GM04504 (cell line): ENCODE measurements at regions not wholly inside any gene's neighbourhood (a gene's known extent, or its start where the extent isn't known, plus 50 kb on each side); places are given as distances from the start of the nearest gene placed in this dataset.

ENCODE experiments used
- DNase-seq: peaks from one replicate; pipeline ENCODE4 v3.0.0-alpha.2; 2012; ENCODE audit warnings: low read depth

DNA sequence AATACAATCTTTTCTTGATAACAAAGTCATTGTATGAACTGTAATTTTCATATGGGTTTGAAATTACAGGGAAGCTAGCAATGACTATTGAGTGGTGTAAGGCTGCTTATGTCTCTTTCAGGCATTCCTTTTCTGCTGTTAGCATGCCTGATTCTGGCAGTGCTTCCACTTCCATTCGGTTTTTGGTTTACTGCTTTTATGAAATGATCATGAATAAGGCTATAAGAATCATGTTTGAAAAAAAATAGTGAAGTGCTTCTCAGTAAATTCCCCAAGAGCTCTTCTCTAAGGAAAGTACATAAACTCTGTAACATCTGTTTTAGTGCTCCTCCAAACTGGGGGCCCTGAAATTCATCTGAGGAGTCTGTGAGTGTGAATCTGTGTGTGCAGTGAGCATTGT lies 434.0 kb upstream of the RGS6 start:
- DNase-seq, result peak; percentile 52

DNA sequence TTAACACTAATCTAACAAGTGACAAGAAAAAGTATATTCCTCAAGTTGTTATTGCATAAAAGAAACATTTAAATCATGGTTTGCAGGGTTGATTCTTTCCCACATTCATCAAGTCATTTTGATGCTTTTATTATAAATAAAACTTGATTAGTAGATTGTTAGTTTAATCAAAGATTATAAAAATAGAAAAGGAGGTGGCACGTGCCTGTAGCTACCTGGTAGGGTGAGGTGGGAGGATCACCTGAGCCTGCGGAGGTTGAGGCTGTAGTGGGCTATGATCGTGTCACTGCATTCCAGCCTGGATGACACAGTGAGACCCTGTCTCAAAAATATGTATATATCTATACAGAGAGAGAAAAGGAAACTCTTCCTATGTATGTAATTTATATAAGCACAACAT lies 433.2 kb upstream of the RGS6 start:
- no peak for DNase-seq

DNA sequence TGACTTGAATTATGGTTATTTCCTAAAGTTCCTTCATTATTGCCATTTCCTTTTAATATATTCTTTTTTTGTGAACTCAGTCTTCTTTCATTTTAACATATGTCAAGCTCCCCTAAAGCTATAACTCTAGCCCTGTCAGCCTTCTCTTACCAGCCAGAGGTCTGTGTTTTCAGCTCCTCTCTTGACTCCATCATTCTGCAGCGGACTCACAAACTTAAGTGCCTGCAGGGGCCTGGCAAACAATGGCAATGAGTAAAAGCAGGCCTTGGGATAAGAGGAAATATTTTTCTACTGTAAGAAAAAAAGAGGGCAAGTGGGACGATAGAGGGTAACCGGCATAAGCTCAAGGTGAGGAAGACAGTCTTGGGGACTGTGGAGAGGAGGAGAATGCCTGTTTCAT lies 424.5 kb upstream of the RGS6 start:
- no peak for DNase-seq

GRCh38 chr14:71508901-71509300 lies 423.3 kb upstream of the RGS6 start:
- DNase-seq, result no peak

- no peak for DNase-seq
Measured at GRCh38 chr14:71511152-71511551, 421.1 kb upstream of the RGS6 start.

- DNase-seq, result no peak
Measured at GRCh38 chr14:71514941-71515919, 417.0 kb upstream of the RGS6 start.

- no peak for DNase-seq
Measured at GRCh38 chr14:71521238-71522135, 410.7 kb upstream of the RGS6 start.

DNA sequence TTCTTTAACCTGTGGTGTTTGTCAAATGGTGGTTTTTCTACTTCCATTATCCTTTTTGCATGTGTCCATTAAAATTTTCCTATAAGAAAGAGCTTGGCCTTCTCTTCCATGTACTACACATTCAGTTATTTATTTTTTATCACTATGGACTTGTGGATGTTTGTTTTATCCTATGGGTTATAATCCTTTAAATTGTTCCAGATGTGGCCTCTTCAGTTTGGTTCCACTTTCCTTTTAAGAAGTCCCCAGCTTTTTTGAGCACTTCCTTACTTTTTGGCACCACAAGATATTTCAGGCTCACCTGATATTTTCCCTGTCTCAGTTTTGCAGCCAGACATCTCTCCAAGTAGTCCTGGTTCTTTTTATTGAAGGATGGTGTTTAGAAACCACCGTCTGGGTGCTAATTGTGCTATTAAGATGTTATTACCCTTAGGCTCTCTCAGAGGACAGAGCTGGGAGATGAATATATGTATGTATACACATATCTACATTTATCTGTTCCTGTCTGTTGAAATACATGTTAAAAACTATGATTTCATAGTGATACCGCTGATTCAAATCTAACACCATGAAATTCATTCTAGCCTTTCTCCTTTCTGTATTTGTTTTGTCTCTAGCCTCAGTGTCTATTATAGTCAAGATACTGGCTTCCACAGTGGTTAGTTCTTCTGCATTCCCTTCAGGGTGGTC lies 408.5 kb upstream of the RGS6 start:
- DNase-seq, result no peak

GRCh38 chr14:71524320-71524982 lies 407.8 kb upstream of the RGS6 start:
- DNase-seq, result no peak

DNA sequence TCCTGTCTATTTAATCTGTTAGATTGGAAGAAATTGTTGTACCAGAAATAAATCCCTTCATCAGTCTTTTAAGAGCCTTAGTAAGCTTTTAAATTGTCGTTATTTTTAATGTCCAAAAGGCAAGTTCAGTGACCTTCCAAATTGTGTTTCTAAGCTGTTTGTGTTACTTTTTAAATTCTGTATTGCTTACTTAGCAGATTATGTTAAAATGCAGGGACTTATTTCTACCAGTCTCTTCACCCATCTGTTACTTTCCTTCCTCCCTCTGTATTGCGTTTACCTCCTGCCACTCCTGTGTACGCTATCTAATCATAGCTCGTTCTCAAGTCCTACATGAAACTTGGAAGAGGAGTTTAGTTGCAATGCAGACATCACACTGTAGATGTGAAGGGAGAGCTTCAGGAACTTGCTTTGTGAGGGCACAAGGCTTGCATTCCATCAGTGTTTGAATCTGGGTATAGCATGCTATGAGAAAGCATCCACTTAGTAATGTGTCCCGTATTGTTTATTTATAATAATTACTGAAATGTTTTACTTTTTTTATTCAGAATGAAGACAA lies 406.5 kb upstream of the RGS6 start:
- DNase-seq, result no peak

DNA sequence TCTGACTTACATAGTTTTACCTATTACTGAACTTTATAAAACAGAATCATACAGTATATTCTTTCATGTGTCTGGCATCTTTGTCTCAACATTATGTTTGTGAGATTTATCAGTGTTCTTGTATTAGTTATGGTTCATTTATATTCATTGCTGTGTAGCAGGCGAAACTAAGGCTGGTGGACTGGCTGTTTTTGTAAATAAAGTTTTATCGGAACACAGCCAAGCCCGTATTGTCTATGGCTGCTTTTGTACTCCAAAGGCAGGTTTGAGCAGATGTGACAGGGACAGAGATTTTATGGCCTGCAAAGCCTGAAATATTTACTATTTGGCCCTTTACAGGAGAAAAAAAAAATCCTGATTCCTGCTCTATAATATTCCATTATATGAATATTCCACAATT lies 405.8 kb upstream of the RGS6 start:
- no peak for DNase-seq

DNA sequence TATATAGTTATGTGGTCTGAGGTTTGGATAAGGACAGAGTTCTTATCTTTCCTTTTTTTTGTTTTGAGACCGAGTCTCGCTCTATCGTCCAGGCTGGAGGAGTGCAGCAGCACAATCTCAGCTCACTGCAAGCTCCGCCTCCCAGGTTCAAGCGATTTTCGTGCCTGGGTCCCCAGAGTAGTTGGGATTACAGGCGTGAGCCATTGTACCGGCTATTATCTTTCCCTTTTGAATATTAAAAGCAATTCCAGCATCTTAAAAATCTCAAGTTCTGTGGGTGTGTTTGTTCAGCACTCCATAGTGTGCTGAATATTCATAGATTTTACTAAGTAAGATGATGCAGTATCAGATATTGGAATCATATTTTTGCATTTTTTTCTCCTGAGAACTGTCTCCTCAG lies 404.4 kb upstream of the RGS6 start:
- no peak for DNase-seq

GRCh38 chr14:71529848-71530247 lies 402.4 kb upstream of the RGS6 start:
- DNase-seq, result no peak

- DNase-seq, result no peak
Measured at GRCh38 chr14:71532344-71532743, 399.9 kb upstream of the RGS6 start.

DNA sequence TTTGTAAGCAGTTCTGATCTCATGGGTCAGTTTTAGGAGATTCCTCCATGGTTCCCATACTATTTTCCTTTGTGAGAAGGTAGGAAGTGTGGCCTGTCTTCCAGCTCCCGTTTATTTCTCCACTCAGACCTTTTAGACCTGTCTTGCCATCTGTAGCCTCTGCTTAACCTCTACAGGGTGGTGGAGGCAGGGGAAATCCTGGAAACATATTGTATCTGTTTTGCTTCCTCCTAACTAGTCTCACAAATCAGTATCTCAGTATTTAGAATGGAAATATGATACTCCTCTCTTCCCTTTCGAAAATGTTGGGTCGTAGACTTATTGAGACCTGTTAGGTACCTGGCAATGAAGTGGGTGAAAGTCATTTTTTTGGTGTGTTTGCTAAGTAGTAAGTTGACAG lies 399.4 kb upstream of the RGS6 start:
- DNase-seq, result no peak

- DNase-seq, result no peak
Measured at GRCh38 chr14:71533390-71533789, 398.8 kb upstream of the RGS6 start.

DNA sequence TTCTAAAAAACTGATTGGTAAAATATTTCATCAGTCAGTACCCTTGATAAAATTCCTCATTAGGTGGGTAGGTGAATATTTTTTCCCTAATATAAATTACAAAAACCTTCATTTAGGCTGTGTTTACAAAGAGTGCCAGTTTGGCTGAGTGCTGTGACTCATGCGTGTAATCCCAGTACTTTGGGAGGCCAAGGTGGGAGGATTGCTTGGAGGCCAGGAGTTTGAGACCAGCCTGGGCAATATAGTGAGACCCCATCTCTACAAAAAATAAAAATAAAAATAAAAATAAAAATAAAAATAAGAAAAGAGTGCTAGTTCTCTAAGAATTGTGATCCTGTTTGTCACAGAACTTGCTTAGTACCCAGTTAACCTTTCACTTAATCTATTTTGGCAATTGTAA lies 398.4 kb upstream of the RGS6 start:
- DNase-seq, result no peak

- no peak for DNase-seq
Measured at GRCh38 chr14:71534506-71534905, 397.7 kb upstream of the RGS6 start.

DNA sequence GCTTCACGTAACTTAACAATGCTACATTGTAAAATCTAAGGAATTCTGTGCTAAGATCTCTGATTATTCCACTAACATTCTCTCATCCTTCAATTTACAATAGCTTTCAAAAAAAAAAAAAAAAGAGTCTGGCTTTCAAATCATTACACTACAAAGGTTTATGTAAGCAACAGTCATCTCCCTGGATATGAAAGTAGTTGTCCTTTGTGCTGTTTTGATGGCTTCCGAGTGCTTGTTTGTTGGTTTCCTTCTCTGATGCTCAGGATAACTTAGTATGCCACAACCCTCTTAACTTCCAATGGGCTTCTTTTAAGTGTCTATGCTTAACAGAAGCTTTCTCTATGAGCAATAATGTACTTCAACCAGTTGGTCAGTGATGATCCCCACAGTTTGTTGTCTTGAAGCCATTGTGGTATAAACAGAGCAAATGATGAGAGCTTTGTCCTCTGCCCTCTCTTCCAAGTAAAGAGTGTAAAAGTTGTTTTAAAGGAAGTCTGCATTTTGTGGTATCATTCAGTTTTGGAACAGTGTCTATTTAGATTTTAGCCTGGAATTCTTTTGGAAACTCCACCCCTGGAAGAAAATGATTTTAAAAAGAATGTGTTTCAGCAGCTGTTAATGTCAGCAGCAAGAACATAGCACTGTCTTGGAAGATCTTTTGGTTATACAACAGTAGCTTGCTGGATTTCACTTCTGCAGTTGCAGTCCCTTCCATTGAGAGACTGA lies 396.1 kb upstream of the RGS6 start:
- no peak for DNase-seq

DNA sequence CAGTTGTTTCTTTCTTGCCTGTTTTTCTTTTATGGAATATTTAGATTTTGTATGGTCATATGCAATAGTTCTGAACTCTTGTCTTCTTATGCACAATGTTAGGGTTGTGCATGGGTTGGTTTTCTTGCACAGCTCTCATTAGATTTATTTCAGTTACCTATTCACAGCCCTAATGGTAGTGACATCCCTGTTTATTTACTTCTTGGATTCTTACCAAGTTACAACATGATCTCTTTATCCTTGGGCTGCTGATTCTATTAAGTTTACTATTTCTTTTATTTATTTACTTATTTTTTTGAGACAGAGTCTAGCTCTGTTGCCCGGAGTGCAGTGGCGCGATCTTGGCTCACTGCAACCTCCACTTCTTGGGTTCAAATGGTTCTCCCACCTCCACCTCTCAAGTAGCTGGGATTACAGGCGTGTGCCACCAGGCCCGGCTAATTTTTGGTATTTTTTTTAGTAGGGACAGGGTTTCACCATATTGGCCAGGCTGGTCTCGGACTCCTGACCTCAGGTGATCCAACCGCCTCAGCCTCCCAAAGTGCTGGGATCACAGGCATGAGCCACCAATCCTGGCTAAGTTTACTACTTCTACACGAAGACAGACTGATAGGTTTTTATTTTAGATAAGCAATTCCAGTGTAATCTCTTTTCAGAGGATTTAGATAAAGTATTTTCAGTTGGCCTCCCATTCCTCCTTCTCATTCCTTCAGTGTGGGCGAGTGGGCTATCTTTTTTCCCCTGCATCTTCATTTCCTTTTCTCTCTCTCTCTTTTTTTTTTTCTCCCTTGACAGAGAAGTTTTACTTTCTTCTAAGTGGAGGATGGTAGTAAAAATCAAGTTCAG lies 395.1 kb upstream of the RGS6 start:
- no peak for DNase-seq
